ENCODE measurements at regions not wholly inside any gene's neighbourhood (a gene's known extent, or its start where the extent isn't known, plus 50 kb on each side); places are given as distances from the start of the nearest gene placed in this dataset.

DNA sequence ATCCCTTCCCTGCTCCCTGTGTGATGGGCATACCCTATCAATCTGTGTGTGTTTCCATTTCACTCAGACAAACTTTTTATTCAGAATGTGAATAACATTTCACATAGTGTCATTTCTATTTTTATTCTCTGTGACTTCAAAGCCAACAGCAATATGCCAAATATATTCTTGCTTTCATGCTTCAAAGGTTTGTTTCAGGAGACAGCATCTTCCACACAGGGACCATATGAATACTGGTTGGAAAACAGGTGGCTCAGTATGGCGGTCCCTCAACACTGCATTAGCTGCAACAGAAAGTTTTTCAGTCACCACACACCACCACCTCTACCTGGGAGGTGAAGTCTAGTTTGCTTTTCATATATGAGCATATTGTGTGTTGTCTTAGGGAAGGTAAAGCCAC lies 111.0 kb upstream of the PTPN3 start:
- DNase-seq = no peak
- H3K27ac Mint-ChIP-seq = no peak overlapping the region
- 100% methylated on average over 1 of the region's 1 CpG; no CpG with 5 or more reads in 1 of the 2 experiments for WGBS, 2 experiments (ENCODE audit: insufficient coverage in 1 of 2, insufficient read length in 1 of 2)
- no peaks in the 10 kb centered on the region for H3K9me3 Mint-ChIP-seq
- no peaks in the 10 kb centered on the region for H3K4me1 Mint-ChIP-seq
- H3K27me3 ChIP-seq (ENCODE audit: control insufficient read depth, insufficient read depth, low read length, poor library complexity, severe bottlenecking) = no peaks in the 10 kb centered on the region
- no peak overlapping the region for H3K4me3 Mint-ChIP-seq
- H3K9me3 ChIP-seq (ENCODE audit: control insufficient read depth, low read length) = no peaks in the 10 kb centered on the region
- no peaks in the 10 kb centered on the region for H3K4me1 ChIP-seq (ENCODE audit: control insufficient read depth, insufficient read depth, low read length)
- TF ChIP-seq, protein P1, sequence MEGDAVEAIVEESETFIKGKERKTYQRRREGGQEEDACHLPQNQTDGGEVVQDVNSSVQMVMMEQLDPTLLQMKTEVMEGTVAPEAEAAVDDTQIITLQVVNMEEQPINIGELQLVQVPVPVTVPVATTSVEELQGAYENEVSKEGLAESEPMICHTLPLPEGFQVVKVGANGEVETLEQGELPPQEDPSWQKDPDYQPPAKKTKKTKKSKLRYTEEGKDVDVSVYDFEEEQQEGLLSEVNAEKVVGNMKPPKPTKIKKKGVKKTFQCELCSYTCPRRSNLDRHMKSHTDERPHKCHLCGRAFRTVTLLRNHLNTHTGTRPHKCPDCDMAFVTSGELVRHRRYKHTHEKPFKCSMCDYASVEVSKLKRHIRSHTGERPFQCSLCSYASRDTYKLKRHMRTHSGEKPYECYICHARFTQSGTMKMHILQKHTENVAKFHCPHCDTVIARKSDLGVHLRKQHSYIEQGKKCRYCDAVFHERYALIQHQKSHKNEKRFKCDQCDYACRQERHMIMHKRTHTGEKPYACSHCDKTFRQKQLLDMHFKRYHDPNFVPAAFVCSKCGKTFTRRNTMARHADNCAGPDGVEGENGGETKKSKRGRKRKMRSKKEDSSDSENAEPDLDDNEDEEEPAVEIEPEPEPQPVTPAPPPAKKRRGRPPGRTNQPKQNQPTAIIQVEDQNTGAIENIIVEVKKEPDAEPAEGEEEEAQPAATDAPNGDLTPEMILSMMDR (conservative IDR thresholded peaks at IDR 0.05) = no peak
- H3K27ac ChIP-seq (ENCODE audit: low read depth, low read length) = no peak overlapping the region
- H3K27me3 Mint-ChIP-seq (ENCODE audit: insufficient read depth) = peaks cover 7% of the 10 kb centered on the region
- H3K9ac ChIP-seq (ENCODE audit: extremely low read depth, low read length, poor library complexity, severe bottlenecking) = no peak overlapping the region
- no peaks in the 10 kb centered on the region for H3K36me3 Mint-ChIP-seq (ENCODE audit: low read depth)
- H3K36me3 ChIP-seq (ENCODE audit: control insufficient read depth, insufficient read depth, low read length) = no peaks in the 10 kb centered on the region
- no peak overlapping the region for H3K4me3 ChIP-seq (ENCODE audit: low read length)

DNA sequence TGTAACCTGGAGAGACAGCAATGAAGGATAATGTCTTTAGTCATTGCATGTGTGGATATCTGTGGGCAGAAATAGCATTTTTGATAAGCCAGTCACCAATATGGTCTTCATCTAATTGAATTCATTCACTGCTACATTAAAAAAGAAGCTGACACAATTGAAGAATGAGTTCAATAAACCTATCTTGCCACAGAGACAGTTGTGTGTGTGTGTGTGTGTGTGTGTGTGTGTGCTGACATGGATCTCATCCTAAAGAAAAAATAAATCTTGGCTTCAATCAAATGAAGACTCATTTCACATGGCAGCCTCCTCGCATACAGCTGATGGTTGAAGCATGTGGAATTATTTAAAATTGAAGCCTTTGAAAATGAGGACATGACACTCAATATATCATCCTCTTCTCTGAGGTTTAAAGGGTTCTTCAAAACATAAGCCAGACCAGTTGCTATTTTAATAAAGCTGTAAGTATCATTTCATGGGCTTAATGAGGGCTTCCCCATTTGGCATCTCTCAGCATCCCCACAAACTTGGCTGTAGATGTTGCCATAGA lies 118.5 kb upstream of the PTPN3 start:
- Histone ChIP-seq H3K36me3 (ENCODE audit: control insufficient read depth, insufficient read depth, low read length) (no peaks in the 10 kb centered on the region), H3K4me3 (ENCODE audit: low read length) (no peak overlapping the region), H3K9me3 (ENCODE audit: control insufficient read depth, low read length) (peaks cover 13% of the 10 kb centered on the region), H3K9ac (ENCODE audit: extremely low read depth, low read length, poor library complexity, severe bottlenecking) (no peak overlapping the region), H3K27me3 (ENCODE audit: control insufficient read depth, insufficient read depth, low read length, poor library complexity, severe bottlenecking) (no peaks in the 10 kb centered on the region), H3K27ac (ENCODE audit: low read depth, low read length) (no peak overlapping the region), H3K4me1 (ENCODE audit: control insufficient read depth, insufficient read depth, low read length) (no peaks in the 10 kb centered on the region)
- H3K36me3 Mint-ChIP-seq (ENCODE audit: low read depth) = no peaks in the 10 kb centered on the region
- H3K27ac Mint-ChIP-seq = no peak overlapping the region
- H3K4me3 Mint-ChIP-seq = no peak overlapping the region
- TF ChIP-seq, protein P1 (conservative IDR thresholded peaks at IDR 0.05) = no peak
- WGBS, 2 experiments (ENCODE audit: insufficient coverage in 1 of 2, insufficient read length in 1 of 2) = 100% methylated on average over 1 of the region's 1 CpG; no CpG with 5 or more reads in 1 of the 2 experiments
- H3K9me3 Mint-ChIP-seq = peaks cover 10% of the 10 kb centered on the region
- peaks cover 8% of the 10 kb centered on the region for H3K27me3 Mint-ChIP-seq (ENCODE audit: insufficient read depth)
- DNase-seq = no peak
- peaks cover 6% of the 10 kb centered on the region for H3K4me1 Mint-ChIP-seq

DNA sequence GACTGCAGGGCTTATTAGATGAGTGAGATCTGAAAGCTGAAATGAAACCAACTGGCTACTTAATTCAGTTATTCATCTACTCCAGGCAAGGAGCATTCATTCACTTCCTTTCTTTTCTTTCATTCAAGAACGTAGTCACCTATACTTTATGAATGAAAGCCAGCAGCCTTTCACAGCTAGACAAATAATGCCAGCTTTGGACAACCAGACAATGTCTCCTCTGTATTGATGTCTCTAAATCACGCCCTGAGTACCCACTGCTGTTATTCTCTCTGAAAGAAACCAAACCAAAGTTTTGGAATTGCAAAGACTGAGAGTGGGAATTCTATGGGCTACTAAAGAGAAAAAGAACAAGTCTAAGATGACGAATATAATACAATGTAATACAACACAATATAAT lies 121.2 kb upstream of the PTPN3 start:
- no peak overlapping the region for H3K27ac Mint-ChIP-seq
- DNase-seq = no peak
- no peak overlapping the region for H3K27ac ChIP-seq (ENCODE audit: low read depth, low read length)
- peaks cover 6% of the 10 kb centered on the region for H3K4me1 Mint-ChIP-seq
- peaks cover 9% of the 10 kb centered on the region for H3K27me3 Mint-ChIP-seq (ENCODE audit: insufficient read depth)
- H3K36me3 Mint-ChIP-seq (ENCODE audit: low read depth) = no peaks in the 10 kb centered on the region
- TF ChIP-seq, protein P1 (conservative IDR thresholded peaks at IDR 0.05) = no peak
- peaks cover 10% of the 10 kb centered on the region for H3K9me3 Mint-ChIP-seq
- H3K27me3 ChIP-seq (ENCODE audit: control insufficient read depth, insufficient read depth, low read length, poor library complexity, severe bottlenecking) = no peaks in the 10 kb centered on the region
- H3K4me3 Mint-ChIP-seq = no peak overlapping the region
- H3K4me1 ChIP-seq (ENCODE audit: control insufficient read depth, insufficient read depth, low read length) = no peaks in the 10 kb centered on the region
- H3K36me3 ChIP-seq (ENCODE audit: control insufficient read depth, insufficient read depth, low read length) = no peaks in the 10 kb centered on the region
- no peak overlapping the region for H3K4me3 ChIP-seq (ENCODE audit: low read length)
- H3K9ac ChIP-seq (ENCODE audit: extremely low read depth, low read length, poor library complexity, severe bottlenecking) = no peak overlapping the region
- peaks cover 13% of the 10 kb centered on the region for H3K9me3 ChIP-seq (ENCODE audit: control insufficient read depth, low read length)
- 86% methylated on average over 2 of the region's 3 CpGs for WGBS, 2 experiments (ENCODE audit: insufficient coverage in 1 of 2, insufficient read length in 1 of 2)
